GM12892 (cell line): ENCODE measurements at regions not wholly inside any gene's neighbourhood (a gene's known extent, or its start where the extent isn't known, plus 50 kb on each side); places are given as distances from the start of the nearest gene placed in this dataset.

Experiments used
- DNase-seq: peaks from one replicate; pipeline ENCODE4 v3.0.0; 2011; ENCODE audit not compliant: insufficient read length
- FAIRE-seq: peaks from 2 replicates; lab custom pipeline; 2011; peaks lifted over from hg19 to GRCh38; lab: Jason Lieb, UNC
- POLR2A ChIP-seq: IDR thresholded peaks from 2 replicates; pipeline ENCODE4 v1.6.1; 2011; ENCODE audit warnings: low read depth, low read length, control low read depth
- POLR2AphosphoS5 ChIP-seq: IDR thresholded peaks from 2 replicates; pipeline ENCODE4 v1.6.1; 2011; ENCODE audit warnings: low read depth, low read length, control low read depth
- TAF1 ChIP-seq: IDR thresholded peaks from 2 replicates; pipeline ENCODE4 v1.6.1; 2011; ENCODE audit warnings: low read depth, mild to moderate bottlenecking, control low read depth, low read length, borderline replicate concordance

DNA sequence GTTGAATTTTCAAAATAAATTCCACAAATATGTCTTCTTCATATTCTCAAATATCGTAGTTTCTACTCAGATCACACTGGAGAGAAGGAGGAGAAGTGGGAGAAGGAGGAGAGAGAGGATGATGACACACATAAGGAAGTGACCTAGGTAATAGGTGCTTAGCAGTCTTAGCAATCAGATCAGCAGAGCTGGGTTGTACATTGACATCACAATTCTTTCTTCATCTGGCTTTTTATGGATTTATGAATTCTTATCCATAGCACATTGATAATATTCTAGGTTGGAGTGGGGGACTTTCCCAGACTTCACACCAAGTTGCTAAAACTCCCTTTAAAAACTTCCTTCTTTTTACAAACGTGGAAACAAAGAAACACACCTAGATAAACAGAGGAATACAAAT, 86.9 kb downstream of the FGF9 start:
- FAIRE-seq (no peak), DNase-seq (no peak)
- TF ChIP-seq POLR2AphosphoS5 (no peak), TAF1 (no peak), POLR2A (no peak)

- FAIRE-seq: no peak
Measured at GRCh38 chr13:21758441-21758840, 87.6 kb downstream of the FGF9 start.

DNA sequence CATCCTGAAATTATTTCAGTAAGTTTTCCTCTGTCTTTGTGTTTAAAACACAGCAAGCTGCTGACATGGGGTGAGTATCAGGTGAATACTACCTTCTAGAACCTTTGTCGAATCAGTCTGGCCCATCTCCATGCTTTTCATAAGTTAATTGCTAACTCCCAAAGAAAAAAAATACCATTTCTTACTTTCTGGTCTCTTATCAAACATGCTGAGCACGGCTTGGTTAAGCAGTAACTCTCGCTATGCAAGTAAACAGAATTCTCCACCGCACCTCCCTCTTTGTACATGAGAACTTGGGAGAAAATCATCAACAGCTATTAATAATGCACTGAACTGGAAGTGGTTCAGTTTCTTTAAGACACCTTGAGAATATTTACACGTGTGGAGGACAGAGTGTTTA, 88.6 kb downstream of the FGF9 start:
- FAIRE-seq: no peak
- TF ChIP-seq POLR2A: no peak
- TF ChIP-seq TAF1: no peak
- TF ChIP-seq POLR2AphosphoS5: no peak

More at GRCh38 chr13:21758441-21758840, 87.6 kb downstream of the FGF9 start:
- no peak for DNase-seq
- TF ChIP-seq POLR2A: no peak
- no peak for TF ChIP-seq TAF1
- TF ChIP-seq POLR2AphosphoS5: no peak

DNA sequence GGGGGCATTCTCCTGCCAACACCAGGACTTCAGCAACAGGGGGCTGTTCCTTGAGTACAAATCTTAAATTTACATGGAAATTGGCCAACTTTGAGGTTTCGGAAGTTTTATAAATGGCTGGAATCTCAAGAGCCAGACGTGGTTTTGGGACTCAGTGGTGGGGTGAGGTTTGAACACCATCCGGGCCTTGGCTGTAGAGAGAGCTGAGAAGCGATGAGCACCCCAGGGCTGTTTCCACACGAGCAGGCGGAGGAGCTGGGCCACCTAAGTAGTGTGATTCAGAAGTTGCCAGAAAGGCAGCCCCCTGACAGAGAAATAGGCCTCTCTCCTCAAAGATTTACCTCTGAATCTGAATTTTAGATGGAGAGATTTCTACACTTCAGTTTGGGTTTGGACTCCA, 89.0 kb downstream of the FGF9 start:
- TF ChIP-seq POLR2A (no peak), TAF1 (no peak), POLR2AphosphoS5 (no peak)
- DNase-seq (no peak), FAIRE-seq (no peak)

More for the DNA sequence above, 88.6 kb downstream of the FGF9 start:
- no peak for DNase-seq

GRCh38 chr13:21761770-21762169, 90.9 kb downstream of the FGF9 start:
- DNase-seq (no peak), FAIRE-seq (no peak)
- TF ChIP-seq TAF1: no peak
- no peak for TF ChIP-seq POLR2A
- no peak for TF ChIP-seq POLR2AphosphoS5

DNA sequence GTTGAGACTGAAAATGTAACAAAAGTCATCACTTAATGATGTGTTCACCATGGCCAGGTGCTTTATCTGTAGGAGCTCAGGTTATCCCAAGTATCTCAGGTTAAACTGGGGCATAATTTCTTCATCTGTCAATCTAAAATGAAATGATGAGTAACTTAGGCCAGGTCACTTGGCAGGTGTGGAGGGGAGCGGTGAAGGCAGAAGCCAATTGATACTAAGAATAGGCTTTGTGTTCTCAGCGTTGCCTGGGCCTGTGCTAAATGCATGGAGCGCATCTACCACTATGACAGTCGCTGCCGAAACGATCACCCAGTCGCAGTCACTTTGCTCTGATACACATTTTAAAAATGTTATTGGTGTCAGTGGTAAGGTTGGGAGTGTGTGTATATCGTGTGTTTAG, 91.6 kb downstream of the FGF9 start:
- no peak for TF ChIP-seq TAF1
- TF ChIP-seq POLR2A: no peak
- TF ChIP-seq POLR2AphosphoS5: no peak
- FAIRE-seq (no peak), DNase-seq (no peak)

DNA sequence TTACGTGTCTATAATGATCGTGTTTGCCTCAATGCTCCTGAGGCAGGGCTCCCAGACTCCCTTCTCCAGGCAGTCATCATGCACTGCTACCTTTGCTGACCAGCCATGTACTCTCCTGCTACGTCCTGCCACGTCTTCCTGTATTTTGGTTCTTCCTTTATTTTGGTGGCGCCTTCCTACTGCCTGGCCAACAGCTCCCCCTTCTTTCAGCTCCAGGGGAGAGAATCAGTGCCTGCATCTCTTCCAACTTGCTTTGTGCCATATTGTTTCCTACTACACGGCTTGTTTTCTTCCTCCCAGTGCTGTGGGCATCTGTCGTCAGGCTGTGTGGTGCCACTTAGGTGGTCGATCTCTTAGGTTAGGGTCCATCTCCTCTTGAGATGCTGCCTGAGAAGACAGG, 96.2 kb downstream of the FGF9 start:
- no peak for TF ChIP-seq POLR2AphosphoS5
- no peak for TF ChIP-seq TAF1
- TF ChIP-seq POLR2A: no peak
- DNase-seq (no peak), FAIRE-seq (no peak)

DNA sequence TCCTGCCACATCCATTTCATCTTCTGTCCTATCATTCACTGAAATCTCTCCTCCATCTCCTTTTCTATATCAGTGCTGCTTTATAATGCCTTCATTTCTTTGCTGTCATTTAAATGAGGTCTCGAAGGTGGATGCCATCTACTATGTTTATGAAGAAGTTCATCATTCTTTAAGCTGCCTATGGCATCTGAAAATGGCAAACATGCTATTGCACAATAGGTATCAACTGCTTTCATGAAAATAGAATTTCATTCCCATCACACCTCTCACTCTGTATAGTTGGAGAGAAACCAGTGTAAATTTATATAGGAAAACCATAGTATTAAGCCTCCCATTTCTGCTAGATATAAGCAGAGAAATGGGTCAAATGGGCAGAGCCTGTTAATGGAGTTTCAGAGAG, 100.2 kb downstream of the FGF9 start:
- FAIRE-seq (no peak), DNase-seq (no peak)
- TF ChIP-seq POLR2A (no peak), POLR2AphosphoS5 (no peak)

DNA sequence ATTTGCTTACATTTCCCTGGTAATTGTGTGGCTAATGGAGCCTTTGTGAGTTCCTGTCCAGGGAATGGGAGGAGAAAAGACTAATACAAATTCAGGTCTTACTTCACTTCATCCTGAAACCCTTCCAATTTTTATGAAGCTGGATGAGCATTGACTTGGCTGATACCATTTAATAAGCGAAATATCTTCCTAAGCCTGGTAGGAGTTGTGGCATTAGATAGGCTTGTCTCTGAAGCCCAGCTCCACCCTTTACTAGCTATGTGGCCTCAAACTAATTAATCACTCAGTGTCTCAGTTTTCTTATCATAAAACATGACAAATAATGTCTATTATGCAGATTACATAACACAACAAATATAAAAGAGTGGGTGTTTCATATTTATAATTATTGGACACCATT, 106.3 kb downstream of the FGF9 start:
- no peak for TF ChIP-seq POLR2AphosphoS5
- TF ChIP-seq POLR2A: no peak
- TF ChIP-seq TAF1: no peak
- no peak for FAIRE-seq
- DNase-seq: no peak

GRCh38 chr13:21777813-21778212, 106.9 kb downstream of the FGF9 start:
- TF ChIP-seq POLR2AphosphoS5: no peak
- TF ChIP-seq POLR2A: no peak
- TF ChIP-seq TAF1: no peak
- DNase-seq (no peak), FAIRE-seq (no peak)

DNA sequence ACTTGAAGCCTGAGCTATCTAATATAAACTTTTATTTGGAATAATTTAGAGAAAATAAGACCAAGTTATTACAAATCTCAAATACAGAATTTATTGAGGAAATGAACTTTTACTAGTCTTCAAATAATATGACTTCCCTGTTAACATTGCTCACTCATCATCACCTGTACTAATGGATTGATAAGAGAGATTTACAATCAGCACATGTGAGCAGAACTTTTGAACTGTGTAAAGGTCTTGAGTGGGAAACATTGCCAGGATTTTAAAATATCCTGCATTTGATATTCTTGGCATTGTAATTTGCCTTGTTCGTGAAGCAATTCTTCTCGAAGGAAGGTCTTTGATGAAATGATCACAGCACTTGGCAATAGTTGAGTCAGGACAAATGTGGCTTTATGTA, 111.9 kb downstream of the FGF9 start:
- FAIRE-seq (no peak), DNase-seq (no peak)
- TF ChIP-seq POLR2A (no peak), TAF1 (no peak), POLR2AphosphoS5 (no peak)

DNA sequence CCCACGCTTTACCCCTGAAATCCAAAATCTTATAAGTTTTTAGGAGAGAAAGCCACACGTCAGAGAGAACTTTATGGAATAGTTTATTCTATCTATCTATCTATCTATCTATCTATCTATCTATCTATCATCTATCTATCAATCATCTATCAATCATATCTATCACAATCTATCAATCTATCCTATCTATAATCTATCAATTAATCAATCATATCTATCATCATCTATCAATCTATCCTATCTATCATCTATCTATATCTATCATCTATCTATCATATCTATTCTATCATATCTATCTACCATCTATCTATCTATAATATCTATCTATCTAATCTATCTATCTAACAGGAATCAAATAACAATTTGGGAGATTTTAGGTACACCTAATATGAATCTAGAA, 115.1 kb downstream of the FGF9 start:
- no peak for FAIRE-seq
- TF ChIP-seq POLR2AphosphoS5 (no peak), POLR2A (no peak), TAF1 (no peak)
- no peak for DNase-seq

DNA sequence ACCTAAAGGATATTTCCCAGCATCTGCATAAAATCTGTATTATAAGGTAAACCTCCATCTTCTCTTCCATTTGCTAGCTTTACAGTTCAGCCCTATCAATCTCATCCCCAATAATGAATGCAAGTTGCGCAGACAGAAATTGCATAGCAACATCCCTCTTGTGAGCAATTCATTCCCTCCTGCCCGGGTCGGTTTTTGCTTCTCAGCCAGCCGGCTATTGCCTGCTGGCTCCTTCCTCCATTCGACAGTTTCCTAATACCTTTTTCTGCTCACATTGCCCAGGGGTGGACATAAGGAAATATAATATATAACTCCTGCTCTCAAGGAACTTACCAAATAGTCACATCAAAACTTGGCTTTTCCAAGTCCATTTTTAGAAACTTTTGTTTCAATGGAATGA, 125.2 kb downstream of the FGF9 start:
- TF ChIP-seq TAF1 (no peak), POLR2AphosphoS5 (no peak), POLR2A (no peak)
- DNase-seq: no peak
- no peak for FAIRE-seq
